ENCODE measurements at regions not wholly inside any gene's neighbourhood (a gene's known extent, or its start where the extent isn't known, plus 50 kb on each side); places are given as distances from the start of the nearest gene placed in this dataset.

DNA sequence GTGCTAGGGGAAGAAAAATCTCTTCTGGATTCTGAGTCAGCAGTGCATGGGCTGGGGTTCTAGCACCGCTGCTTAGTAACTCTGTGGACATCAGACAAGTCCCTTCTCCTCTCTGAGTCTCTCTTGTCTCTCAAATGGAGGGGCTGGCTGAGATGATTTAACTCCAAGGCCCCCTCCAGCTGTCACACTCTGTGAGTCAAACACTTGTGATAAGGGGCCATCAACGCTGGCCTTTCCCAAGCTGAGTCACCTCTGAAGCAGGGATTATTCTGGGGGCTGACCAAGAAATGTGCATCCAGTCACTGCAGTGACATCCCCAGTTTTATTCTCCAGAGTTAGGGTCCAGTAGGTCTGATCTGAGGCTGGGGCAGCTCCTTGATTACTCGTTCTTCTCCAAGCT is 110.4 kb upstream of the ZNF462 start:
- DNase-seq, result no peak
- Histone ChIP-seq H3F3A (ENCODE audit: low read length, unreplicated experiment) (no peaks in the 10 kb centered on the region), H3K79me2 (ENCODE audit: low read length) (no peaks in the 10 kb centered on the region), H3K4me2 (ENCODE audit: low read length) (no peak overlapping the region), H3K9me2 (replicated peaks; ENCODE audit: low read length) (no peaks in the 10 kb centered on the region), H3K27ac (ENCODE audit: low read length) (no peak overlapping the region), H3K4me1 (ENCODE audit: insufficient read depth, low read length) (no peaks in the 10 kb centered on the region), H3K27me3 (ENCODE audit: low read length) (no peaks in the 10 kb centered on the region), H3K9ac (ENCODE audit: low read length) (no peak overlapping the region), H3K9me3 (ENCODE audit: low read length) (no peaks in the 10 kb centered on the region), H3K4me3 (ENCODE audit: low read length) (no peak overlapping the region), H4K20me1 (ENCODE audit: low read length) (no peaks in the 10 kb centered on the region), H3K36me3 (ENCODE audit: low read depth, low read length) (no peaks in the 10 kb centered on the region), H2AFZ (ENCODE audit: low read length) (no peak overlapping the region)
- BruUV-seq (replicated peaks), result no TSS peak
- intact Hi-C loops (cut with micrococcal nuclease), result no loop called here
- ChIA-PET CTCF (no interaction called here), POLR2A (ENCODE audit: unreplicated experiment) (no interaction called here)
- no peak for ATAC-seq
- TF ChIP-seq EZH2 (IDR thresholded peaks at IDR 0.05; ENCODE audit: low read length, unreplicated experiment), result no peak
- TF ChIP-seq, protein P1, sequence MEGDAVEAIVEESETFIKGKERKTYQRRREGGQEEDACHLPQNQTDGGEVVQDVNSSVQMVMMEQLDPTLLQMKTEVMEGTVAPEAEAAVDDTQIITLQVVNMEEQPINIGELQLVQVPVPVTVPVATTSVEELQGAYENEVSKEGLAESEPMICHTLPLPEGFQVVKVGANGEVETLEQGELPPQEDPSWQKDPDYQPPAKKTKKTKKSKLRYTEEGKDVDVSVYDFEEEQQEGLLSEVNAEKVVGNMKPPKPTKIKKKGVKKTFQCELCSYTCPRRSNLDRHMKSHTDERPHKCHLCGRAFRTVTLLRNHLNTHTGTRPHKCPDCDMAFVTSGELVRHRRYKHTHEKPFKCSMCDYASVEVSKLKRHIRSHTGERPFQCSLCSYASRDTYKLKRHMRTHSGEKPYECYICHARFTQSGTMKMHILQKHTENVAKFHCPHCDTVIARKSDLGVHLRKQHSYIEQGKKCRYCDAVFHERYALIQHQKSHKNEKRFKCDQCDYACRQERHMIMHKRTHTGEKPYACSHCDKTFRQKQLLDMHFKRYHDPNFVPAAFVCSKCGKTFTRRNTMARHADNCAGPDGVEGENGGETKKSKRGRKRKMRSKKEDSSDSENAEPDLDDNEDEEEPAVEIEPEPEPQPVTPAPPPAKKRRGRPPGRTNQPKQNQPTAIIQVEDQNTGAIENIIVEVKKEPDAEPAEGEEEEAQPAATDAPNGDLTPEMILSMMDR (conservative IDR thresholded peaks at IDR 0.05; ENCODE audit: low read depth, low read length), result no peak
- TF ChIP-seq EZH2phosphoT487 (IDR thresholded peaks at IDR 0.05; ENCODE audit: borderline replicate concordance, low read length), result no peak

DNA sequence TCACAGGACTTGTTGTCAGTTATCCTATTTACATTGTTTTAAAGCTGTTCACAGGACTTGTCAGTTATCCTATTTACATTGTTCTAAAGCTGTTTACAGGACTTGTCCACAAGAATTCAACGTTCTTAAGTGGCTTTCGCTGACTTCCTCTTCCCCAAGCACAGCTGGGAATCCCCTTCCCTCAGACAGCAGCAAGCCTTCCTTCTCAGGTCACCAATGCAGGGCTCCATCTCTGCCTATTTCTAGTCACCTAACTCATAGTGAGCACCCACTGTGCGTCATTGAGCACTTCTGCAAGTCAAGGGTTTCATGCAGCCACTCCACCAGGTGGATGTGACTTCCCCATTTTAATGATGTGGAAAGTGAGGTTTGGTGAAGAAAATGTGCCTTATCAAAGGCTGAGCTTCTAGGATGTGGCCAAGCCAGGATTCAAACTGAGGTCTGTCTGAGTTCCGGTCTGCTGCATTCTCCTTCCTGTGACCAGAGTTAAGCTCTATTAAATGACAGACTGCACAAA is 109.8 kb upstream of the ZNF462 start:
- Histone ChIP-seq H3K36me3 (ENCODE audit: low read depth, low read length) (no peaks in the 10 kb centered on the region), H3K9ac (ENCODE audit: low read length) (no peak overlapping the region), H3K27me3 (ENCODE audit: low read length) (no peaks in the 10 kb centered on the region), H3F3A (ENCODE audit: low read length, unreplicated experiment) (no peaks in the 10 kb centered on the region), H3K4me1 (ENCODE audit: insufficient read depth, low read length) (no peaks in the 10 kb centered on the region; the same call in 1 of the 2 replicates), H3K9me2 (replicated peaks; ENCODE audit: low read length) (no peaks in the 10 kb centered on the region), H3K27ac (ENCODE audit: low read length) (no peak overlapping the region), H3K79me2 (ENCODE audit: low read length) (no peaks in the 10 kb centered on the region), H3K9me3 (ENCODE audit: low read length) (no peaks in the 10 kb centered on the region), H3K4me2 (ENCODE audit: low read length) (no peak overlapping the region), H3K4me3 (ENCODE audit: low read length) (no peak overlapping the region), H2AFZ (ENCODE audit: low read length) (no peak overlapping the region), H4K20me1 (ENCODE audit: low read length) (no peaks in the 10 kb centered on the region)
- ATAC-seq (no peak), DNase-seq (no peak)
- intact Hi-C loops (cut with micrococcal nuclease), result no loop called here
- CTCF ChIA-PET, result interaction anchor here (0.6 kb wide), 1 partner anchor 109 kb away, joined by 3 read pairs; no protein-coding TSS in a partner anchor
- POLR2A ChIA-PET (ENCODE audit: unreplicated experiment), result no interaction called here
- TF ChIP-seq EZH2 (IDR thresholded peaks at IDR 0.05; ENCODE audit: low read length, unreplicated experiment) (no peak), EZH2phosphoT487 (IDR thresholded peaks at IDR 0.05; ENCODE audit: borderline replicate concordance, low read length) (no peak)
- TF ChIP-seq, protein P1 (conservative IDR thresholded peaks at IDR 0.05; ENCODE audit: low read depth, low read length), result no peak
- BruUV-seq (replicated peaks), result no TSS peak

DNA sequence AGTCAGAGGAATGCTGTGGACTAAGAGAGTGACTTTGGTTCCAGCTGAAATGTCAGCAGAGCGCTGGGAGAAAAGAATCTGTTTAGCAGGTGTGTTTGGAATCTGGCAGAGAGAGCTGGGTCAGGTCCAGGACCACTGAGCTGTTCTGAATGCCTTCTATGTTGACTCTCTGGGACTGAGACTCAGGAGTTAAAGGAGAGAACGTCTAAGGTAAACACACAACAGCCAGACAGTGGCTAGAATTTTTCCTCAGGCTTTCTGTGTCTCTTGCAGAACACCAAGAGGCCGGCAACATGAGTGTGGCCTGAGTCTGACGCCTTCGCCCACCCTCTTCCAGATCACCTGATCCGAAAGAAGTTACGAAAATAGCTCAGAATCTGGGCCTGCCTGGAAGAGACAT is 107.2 kb upstream of the ZNF462 start:
- Histone ChIP-seq H3K9me3 (ENCODE audit: low read length) (no peaks in the 10 kb centered on the region), H2AFZ (ENCODE audit: low read length) (no peak overlapping the region), H3K9ac (ENCODE audit: low read length) (no peak overlapping the region), H3K79me2 (ENCODE audit: low read length) (no peaks in the 10 kb centered on the region), H3K27ac (ENCODE audit: low read length) (no peak overlapping the region), H3K27me3 (ENCODE audit: low read length) (no peaks in the 10 kb centered on the region), H3K4me2 (ENCODE audit: low read length) (no peak overlapping the region), H3K9me2 (replicated peaks; ENCODE audit: low read length) (no peaks in the 10 kb centered on the region), H3F3A (ENCODE audit: low read length, unreplicated experiment) (no peaks in the 10 kb centered on the region), H3K4me1 (ENCODE audit: insufficient read depth, low read length) (peaks cover 10% of the 10 kb centered on the region), H3K36me3 (ENCODE audit: low read depth, low read length) (no peaks in the 10 kb centered on the region), H4K20me1 (ENCODE audit: low read length) (no peaks in the 10 kb centered on the region), H3K4me3 (ENCODE audit: low read length) (no peak overlapping the region)
- no TSS peak for BruUV-seq (replicated peaks)
- DNase-seq (no peak), ATAC-seq (no peak)
- TF ChIP-seq EZH2 (IDR thresholded peaks at IDR 0.05; ENCODE audit: low read length, unreplicated experiment), result no peak
- TF ChIP-seq, protein P1 (conservative IDR thresholded peaks at IDR 0.05; ENCODE audit: low read depth, low read length), result no peak
- TF ChIP-seq EZH2phosphoT487 (IDR thresholded peaks at IDR 0.05; ENCODE audit: borderline replicate concordance, low read length), result no peak
- ChIA-PET CTCF (no interaction called here), POLR2A (ENCODE audit: unreplicated experiment) (no interaction called here)
- intact Hi-C loops (cut with micrococcal nuclease), result no loop called here
